8988T (cell line): ENCODE measurements at regions not wholly inside any gene's neighbourhood (a gene's known extent, or its start where the extent isn't known, plus 50 kb on each side); places are given as distances from the start of the nearest gene placed in this dataset.

Experiments
- DNase-seq: peaks from one replicate; pipeline ENCODE4 v3.0.0; 2011

DNA sequence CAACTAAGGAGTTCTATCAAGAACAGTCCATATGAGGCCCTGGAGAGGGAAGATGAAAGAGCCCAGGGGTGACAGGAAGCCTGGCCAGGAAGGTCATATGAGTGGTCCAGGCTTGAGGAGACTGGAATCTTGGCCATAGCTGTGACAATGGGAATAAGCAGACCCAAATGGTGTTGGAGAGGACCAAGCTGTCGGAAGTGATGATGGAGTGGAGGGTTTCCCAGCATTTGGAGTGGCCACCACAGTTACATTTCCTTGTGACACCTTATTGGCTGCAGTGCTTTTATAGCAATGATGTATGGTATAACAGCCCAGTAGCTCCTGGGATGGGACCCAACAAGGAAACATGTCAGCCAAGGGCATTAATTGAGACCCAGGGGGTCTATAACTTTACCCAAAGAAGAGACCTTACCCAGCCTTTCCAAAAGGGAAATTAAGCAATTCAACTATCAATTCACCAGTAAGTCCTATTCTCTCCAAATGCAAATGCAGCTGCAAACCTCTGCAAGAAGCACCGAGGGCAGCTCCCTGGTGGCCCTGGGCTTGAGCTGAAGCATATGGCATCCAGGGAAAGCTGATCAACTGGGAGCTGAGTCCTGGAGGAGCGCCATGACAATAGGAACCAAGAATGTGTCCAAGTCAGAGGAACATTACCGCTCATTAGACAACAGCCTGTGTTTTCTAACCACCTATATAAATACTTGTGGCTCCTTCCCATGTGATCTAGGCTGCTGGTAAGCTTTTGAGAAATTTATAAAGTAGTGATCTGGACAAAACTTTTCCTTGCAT lies 219.4 kb downstream of the SOD2 start:
- DNase-seq: no peak

DNA sequence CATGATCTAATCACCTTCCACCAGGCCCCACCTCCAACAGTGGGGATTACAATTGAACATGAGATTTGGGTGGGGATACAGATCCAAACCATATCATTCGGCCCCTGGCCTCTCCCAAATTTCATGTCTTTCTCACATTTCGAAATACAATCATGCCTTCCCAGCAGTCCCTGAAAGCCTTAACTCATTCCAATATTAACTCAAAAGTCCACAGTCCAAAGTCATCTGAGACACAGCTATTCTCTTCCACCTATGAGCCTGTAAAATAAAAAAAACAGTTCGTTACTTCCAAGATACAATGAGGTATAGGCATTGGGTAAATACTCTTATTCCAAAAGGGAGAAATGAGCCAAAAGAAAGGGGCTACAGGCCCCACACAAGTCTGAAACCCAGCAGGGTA lies 222.6 kb downstream of the SOD2 start:
- DNase-seq: no peak

DNA sequence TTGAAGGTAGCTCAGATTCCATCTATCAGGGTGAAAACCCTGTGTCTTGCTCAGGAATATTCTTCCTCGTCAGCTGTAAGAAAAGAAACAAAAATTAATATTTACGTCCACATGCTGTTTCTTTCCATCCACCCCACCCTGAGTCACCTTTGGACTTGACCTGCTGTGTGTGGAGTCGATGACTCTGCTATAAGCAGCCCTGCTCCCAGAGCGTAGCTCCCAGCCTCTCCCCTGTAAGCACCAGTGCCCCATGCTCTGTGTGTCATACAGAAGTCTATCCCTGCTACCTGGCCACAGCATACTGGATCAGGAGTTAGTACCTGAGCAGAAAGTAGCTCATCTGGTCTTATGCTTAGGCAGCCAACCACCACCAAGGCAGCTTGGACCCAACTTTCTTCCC lies 223.6 kb downstream of the SOD2 start:
- no peak for DNase-seq

DNA sequence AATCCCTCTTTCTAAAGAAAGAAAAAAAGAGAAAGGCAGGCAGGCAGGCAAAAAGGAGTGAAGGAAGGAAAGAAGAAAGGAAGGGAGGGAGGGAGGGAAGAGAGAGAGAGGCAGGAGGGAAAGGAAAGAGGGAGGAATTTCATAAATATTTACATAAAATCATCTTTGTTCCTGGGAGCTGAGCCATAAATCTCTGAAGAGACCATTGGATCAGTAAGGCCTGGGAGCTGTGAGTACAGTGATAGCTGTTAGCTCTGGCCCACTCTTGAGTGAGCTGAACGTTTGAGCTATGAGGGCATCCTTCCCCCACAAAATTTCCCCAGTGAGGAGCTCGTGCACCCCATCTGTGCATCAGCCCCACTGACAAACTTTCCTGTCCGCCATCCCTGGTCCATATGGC lies 224.0 kb downstream of the SOD2 start:
- DNase-seq: no peak

DNA sequence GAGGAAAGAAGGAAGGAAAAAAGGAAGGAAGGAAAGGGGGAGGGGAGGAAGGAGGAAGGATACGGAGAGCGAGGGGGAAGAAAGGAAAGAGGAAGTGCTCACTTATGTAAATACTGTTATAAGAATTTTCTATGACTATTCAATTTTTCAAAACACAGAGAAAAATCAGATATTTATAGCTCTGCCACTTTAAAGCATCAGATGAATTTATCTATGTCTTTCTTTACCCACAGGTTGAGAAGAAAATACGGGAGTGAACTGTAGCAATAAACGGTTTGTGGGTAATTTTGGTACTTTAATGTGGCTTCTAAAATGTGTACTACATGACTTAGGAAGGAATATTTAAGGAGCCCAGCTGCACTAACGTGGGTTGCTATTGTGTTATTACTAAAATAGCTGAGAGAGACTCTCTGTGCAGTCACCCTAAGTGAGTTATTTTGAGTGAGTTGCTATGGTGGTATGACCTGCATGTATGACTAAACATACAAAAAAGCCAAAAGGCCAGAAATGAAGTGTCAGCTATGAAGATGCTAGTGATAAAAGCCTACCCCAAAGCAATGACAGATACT lies 225.5 kb downstream of the SOD2 start:
- DNase-seq: no peak

DNA sequence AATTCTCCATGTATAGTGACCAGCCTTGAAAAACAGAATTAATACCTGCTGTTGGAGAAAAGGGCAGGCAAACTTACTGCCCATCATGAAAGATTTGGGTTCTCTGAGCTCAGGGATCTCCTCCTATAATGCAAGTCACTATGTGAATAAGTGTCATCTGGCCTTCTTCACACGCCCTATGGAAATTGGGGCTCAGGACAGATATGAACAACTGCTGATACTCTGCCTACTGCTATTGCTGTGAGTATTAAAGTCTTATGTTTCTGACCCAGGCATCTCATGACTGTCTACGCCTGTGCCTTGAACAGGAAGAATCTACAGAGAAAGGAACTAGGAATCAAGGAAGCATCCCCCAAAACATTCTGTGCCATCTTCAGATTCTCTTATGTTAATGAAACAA lies 226.1 kb downstream of the SOD2 start:
- no peak for DNase-seq

DNA sequence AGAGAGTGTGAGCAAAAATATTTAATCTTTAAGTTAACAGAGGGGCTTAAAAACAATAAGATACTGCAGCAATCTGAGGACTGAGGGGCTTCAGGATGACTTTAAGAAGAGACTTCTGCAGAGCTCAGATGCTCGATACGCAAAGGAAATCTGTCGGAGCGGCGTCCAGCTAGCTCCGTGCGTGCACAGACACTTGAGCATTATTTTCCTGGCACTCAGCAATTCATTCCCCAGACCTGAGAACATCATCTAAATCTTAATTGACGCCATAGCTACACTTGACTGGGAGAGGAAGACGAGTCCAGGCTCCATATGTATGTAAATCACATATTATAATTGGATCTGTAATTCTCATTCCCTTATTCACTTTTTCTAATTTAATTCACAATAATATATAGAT lies 228.2 kb downstream of the SOD2 start:
- DNase-seq: no peak

DNA sequence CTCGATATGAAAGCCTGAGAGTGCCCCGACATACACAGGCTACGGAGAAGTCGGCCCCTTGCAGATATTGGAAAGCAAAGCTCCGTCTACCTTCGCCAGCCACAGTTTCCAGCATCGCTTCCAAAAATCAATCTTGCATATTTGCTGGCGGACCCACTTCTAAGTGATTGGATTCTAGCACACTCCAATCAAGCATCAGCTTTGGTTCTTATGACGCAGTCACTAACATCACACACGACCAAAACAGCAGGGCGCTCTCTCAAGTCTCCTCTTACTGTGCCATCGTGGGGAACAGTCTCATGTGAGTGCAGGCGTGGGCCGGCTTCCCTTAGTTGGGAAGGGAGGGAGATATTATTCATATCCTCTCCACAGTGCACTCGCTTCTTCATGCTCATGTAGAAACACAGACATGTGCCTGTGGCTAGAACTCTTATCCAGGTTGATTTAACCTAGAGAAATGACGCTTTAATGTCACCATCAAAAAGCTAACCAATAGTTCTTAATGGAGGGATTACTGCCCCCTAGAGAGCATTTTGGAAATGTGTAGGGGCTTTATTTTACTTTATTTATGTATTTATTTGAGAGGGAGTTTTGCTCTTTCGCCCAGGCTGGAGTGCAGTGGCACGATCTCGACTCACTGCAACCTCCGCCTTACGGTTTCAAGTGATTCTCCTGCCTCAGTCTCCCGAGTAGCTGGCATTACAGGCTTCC lies 229.8 kb downstream of the SOD2 start:
- no peak for DNase-seq

DNA sequence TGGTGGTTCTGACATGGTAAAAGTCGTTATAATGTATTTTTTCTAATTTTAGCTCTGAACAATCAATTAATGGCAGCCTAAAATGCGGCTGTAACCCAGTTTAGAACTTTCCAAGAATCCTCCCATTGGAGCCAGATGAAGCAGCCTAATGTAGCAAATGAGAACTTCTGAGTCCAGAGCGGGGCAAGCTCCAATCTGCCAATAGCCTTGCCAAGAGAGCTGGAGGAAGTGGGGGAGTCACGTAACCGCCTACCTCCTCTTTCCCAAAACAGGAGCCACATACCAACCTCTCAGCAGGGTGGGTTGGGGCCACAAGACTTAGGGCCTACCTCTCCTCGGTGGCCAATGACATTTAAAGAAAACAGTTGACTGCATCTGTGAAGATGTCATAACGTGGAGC lies 230.6 kb downstream of the SOD2 start:
- DNase-seq: no peak

DNA sequence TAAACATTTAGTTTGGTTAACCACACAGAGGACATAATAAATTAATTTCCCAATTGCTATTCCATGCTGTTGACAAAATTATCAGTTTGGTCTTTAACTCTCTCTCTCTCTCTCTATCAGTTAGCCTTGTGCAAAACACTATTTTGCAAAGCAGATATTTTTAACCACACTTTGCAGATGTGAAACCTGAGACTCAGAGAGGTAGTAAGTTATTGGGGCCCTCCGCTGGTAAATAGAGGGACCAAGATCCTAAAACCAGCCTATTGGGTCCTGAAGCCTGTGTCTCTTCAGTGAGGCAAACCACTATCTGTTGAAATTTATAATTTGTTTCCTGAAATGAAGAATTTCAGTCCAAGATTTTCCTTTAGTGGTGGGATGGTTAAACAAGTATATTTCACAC lies 231.0 kb downstream of the SOD2 start:
- DNase-seq: no peak

DNA sequence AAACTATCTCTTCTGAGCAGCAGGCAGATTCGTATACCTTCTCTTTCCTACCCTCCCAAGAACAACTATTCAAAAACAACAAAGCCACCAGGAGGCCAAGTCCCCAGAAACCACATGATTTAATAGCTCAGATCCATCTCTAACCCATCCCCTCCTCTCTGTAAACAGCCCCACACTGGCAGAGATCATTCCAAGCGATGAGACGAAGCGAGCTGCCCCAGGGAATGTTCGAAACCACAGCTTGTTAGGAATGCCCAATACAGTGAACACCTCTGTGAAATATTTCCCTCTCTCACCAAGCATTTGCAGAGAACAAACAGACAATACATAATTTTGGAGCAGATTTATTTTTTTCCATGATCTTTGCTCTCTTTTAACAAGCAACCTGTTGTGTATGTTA lies 231.8 kb downstream of the SOD2 start:
- no peak for DNase-seq

DNA sequence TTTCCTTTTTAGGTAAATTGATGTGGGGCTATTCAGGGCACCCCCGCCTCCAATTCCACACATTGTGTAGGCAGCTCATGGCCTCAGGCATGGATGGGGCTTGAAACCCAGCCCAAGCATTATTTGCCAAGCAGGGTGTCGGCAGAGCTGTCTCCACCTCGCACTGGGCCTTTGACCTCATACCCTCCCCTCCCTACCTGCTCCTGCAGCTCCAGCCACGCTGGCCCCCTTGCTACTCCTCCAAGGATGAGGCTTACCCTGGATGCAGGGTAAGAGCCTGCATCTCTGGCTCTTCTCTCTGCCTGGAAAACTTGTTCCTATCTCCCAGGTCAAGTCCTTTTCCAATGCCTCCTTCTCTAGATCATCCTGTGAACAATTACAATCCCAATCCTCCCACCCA lies 232.6 kb downstream of the SOD2 start:
- no peak for DNase-seq

DNA sequence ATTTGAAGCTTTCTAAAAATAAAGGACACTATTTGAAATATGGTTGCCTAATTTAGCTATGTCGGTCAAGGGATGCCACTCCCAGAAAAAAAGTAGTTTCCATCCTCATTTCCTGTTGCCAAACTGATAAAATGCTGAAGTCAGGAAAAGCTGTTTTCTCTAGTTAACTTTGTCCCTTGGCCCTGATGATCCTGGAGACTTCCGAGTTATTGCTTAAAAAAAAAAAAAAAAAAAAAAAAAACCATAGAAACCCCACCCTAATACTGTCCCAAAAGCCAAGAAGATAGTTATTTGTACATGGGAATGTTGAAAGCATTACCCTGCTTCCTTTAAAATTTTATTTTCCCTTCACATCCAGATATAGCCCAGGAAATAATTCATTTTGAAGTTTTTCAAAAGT lies 236.7 kb downstream of the SOD2 start:
- DNase-seq: no peak

DNA sequence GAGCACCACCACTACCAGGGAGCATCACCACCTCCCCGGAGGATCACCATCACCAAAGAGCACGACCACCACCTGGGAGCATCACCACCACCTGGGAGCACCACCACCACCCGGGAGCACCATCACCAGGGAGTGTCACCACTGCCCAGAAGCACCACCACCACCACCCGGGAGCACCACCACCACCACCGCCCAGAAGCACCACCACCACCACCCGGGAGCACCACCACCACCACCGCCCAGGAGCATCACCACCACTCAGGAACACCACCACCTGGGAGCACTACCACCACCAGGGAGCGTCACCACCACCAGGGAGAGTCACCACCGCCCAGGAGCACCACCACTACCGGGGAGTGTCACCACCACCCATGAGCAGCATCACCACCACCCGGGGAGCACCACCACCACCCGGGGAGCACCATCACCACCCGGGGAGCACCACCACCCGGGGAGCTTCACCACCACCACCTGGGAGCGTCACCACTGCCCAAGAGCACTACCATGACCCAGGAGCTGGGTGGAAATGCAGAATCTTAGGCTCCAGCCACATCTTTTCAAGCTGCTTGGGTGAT lies 237.3 kb downstream of the SOD2 start:
- no peak for DNase-seq

DNA sequence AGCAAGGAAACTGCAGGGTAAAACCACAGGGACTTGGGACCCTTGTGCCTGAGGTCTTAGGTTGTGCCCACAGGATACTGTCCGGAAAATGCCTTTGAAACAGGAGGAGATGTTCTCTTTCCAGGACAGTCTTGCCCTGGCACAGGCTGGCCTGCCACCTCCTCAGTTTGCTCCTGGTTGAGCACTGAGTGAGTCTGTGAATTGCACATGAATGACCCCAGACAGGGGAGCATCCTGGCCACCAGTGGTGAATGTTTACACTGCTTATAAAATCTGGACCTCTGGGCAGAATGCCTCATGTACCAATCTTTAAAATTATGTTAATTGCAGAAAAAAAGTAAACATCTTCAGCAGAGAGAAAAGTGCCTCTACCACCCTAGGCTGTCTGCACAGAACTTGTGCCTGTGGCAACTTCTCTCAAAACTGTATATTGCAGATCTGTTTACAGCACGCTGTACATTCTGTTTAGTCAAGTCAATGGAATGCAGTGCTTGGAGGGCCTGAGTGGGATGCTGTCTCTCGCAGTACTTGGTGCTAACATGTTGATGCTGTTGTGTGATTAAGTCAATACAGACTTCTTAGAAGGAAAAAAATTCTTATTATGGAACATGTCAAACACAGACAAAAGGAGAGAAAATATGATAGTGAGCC lies 242.1 kb downstream of the SOD2 start:
- DNase-seq: no peak

DNA sequence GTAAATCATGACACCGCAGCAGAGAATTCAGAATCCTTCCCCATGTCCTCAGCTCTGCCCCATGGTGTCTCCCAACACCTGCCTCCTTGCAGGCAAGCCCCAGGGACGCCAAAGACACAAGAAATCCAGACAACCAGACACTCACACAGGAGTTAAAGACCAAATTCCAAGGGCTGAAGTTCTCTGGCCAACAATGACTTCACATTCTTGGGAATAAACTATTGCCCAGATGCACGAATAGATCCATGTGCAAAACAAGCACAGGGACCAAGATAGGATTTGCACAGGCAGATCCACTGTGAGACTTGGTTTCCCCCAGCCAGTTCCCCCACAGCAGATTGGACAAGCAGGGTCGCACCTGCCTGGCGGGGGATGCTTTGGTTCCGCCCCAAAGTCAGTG lies 246.7 kb downstream of the SOD2 start:
- DNase-seq: no peak

DNA sequence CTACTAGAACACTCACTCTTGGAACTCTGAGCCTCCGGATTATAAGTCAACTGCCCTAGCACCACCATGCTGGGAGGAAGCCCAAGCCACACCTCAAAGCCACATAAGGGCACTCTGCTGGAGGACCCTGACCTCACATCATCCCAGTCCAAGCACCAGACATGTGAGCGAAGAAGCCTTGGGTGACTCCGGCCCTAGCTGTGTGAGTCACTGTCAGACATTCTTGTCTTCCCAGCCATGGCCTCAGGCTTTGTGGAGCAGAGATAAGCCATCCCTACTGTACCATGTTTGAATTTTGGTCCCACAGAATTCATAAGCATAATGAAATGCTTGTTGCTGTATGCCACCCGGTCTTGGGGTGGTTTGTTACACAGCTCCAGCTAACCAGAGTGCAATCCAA lies 247.7 kb downstream of the SOD2 start:
- no peak for DNase-seq

DNA sequence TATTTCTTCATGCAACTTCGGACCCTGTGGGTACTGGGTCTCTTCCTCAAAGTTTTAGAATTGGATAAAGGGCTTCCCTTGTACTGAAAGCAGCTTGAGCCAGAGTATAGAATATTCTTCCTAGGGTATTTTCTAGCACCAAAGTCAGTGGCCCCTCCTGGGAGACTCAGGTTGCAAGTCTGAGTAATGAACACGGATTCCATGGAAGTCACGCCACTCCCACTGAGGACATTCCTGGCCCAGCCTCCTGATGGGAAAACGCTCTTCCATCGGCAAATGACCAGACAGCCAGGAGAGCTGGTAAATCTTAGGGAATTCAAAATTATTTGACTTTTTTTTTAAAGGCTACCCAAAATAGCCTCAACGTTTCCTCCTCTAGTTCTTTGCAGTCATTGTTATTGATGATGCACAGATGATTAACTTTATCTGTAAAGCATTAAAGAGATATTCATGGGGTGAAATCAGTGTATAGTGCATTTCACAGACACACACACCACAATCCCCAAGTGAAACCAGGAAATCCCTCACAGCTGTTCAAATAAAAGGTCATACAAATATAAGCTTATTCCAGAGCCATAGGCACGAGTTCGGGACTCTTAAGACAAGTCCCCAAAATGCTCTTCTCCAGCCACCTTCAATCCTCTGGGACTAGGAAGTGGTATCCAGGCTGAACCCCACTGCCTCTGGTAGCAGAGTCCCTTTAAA lies 248.8 kb downstream of the SOD2 start:
- DNase-seq: no peak

DNA sequence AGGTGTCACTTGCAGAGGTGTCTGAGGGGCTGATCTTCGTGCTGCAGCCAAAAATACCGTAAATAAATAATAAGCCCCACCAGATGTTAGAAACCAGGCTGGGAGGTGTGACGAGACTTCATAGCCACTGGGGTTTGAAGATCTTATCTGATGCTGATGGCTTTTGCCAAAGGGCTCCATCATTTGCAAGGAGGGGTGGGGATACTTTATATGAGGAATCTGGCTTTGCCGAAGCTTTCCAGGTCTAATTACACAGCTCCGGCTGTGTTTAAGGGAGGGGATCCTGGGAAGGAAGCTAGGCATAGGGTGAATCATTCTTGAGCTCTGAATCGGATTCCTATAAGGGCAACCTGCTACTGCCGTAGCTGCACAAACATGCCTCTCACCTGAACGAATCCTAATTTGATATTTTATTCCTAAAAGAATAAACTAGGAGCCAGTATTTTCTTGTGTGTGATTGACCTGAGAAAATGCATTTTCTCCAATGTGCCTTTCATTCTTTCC lies 249.6 kb downstream of the SOD2 start:
- DNase-seq: no peak

DNA sequence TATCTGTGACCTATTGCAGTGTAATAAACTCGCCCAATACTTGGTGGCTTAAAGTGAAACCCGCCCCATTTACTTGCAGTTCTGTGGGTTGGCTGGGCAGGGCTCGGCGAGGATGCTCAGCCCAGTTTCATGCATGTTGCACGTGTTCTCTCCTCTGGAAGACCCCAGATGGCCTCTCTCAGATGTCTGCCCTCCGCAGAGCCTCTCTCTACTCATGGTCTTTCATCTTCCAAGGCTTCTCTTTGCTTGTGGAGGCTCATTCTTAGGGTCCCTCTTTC lies 251.4 kb downstream of the SOD2 start:
- DNase-seq: no peak

DNA sequence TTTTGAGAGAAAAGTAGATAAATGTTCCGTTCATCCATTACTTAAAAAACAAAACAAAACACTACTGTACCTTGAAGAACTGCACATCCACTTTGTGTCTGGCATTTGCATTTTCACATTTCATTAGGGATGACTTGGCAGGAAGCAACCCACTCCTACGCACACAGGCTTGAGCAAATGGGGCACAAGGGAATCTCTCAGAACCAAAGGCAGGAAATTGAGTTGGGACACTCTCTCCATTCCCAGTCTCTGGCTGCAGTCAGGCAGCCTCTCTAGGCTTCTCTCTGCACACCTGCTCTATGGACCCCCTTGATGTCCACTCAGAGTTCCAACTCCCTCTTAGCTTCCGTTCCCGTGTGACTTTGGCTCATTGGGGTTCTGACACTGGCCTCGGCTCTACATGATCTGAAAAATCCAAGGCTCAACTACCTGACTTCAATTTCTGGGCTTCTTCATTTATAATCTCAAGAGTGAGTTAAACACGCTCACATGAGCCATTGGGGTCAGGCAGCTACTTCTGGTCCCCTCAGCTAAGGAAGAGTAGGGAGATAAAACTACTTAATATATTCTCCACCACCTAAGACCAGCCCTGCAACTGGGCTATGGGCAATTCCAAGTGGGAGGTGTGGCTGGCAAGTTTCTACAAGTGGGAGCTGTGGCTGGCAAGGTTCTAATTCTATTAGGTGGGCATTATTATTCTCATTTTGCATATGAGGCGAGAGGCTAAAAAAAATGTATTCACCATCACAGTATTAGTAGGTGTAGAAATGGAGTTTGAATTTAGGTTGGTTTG lies 251.9 kb downstream of the SOD2 start:
- no peak for DNase-seq

DNA sequence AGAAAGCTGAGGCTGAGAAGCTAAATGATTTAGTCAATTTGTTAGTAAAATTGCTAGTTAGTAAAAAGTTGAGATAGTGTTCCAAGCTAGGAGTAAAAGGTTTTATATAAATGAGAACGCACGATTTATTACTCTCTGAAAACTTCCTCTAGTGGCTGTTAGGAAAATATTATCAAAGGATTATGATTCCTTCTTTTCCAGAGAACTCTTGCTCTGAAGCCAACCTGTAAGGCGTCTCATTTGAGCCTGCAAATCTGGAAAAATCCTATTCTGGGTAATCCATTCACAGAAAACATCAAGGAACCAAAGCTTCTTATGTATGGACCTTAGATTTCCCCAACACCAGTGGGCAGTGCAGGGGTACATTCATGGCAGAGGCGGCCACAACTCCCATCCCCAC lies 252.7 kb downstream of the SOD2 start:
- no peak for DNase-seq
